A549 (cell line): ENCODE measurements at regions not wholly inside any gene's neighbourhood (a gene's known extent, or its start where the extent isn't known, plus 50 kb on each side); places are given as distances from the start of the nearest gene placed in this dataset.

Experiments used
- ATAC-seq, 2 experiments: fragments of 200-7000 bp in 1 of 2; fragments of >200 bp in 1 of 2; cut with Nextera tagmentation in 1 of 2; cut with Tn5 transposase in 1 of 2; 3 replicates each; pipeline versions ENCODE4 v1.8.0 to v1.9.1; 2018 to 2020; ENCODE audit warnings: mild to moderate bottlenecking in 1 of 2, moderate library complexity in 1 of 2
- CTCF ChIA-PET: fragments of 300-600 bp; sonication (Branson Sonifier 250); formaldehyde crosslinking; extraction: SDS; loops from one replicate; lab custom pipeline; 2021; ENCODE audit warnings: antibody characterized with exemption, inconsistent platforms; lab: Yijun Ruan, JAX
- POLR2A ChIA-PET: fragments of 350-600 bp; formaldehyde crosslinking; extraction: SDS; loops from one replicate; lab custom pipeline; 2021; ENCODE audit warnings: antibody characterized with exemption, inconsistent platforms; lab: Yijun Ruan, JAX
- DNase-seq, 2 experiments: peaks; one replicate each; pipeline versions ENCODE4 v3.0.0 to v3.0.0-alpha.2; 2011 to 2016; ENCODE audit warnings: low read depth in 1 of 2, low spot score in 1 of 2
- FAIRE-seq: peaks from 2 replicates; lab custom pipeline; 2011; peaks lifted over from hg19 to GRCh38; lab: Jason Lieb, UNC
- H3K27ac ChIP-seq, 2 experiments: fragments of >200 bp; sonication (Bioruptor Twin); formaldehyde crosslinking; 3 replicates each; pipeline ENCODE4 v1.5.1; 2016 to 2017
- H3K4me1 ChIP-seq: fragments of >200 bp; sonication (Bioruptor Twin); formaldehyde crosslinking; 3 replicates; pipeline ENCODE4 v1.6.1; 2016
- H3K4me2 ChIP-seq: fragments of >200 bp; sonication (Bioruptor Twin); formaldehyde crosslinking; 3 replicates; pipeline ENCODE4 v1.6.1; 2016
- H3K4me3 ChIP-seq: fragments of >200 bp; sonication (Bioruptor Twin); formaldehyde crosslinking; 3 replicates; pipeline ENCODE4 v1.5.1; 2016
- H3K9me3 ChIP-seq: fragments of >200 bp; sonication (Bioruptor Twin); formaldehyde crosslinking; 3 replicates; pipeline ENCODE4 v1.6.1; 2016
- CBX2 ChIP-seq: fragments of 200-600 bp; sonication (generic); IDR thresholded peaks from 2 replicates; pipeline ENCODE4 v1.6.1; 2016; ENCODE audit warnings: low read depth, mild to moderate bottlenecking, borderline replicate concordance
- CHD4 ChIP-seq: fragments of 200-600 bp; sonication (generic); IDR thresholded peaks from 2 replicates; pipeline ENCODE4 v1.6.1; 2016; ENCODE audit warnings: antibody characterized with exemption, mild to moderate bottlenecking, borderline replicate concordance
- FOSL2 ChIP-seq, 2 experiments: fragments of 450-650 bp in 1 of 2; fragments of >200 bp in 1 of 2; sonication (Bioruptor Twin) in 1 of 2; formaldehyde crosslinking; IDR thresholded peaks; 2 replicates each; pipeline versions ENCODE4 v1.5.0 to v1.6.1; 2016 to 2020; ENCODE audit warnings: mild to moderate bottlenecking in 1 of 2, moderate library complexity in 1 of 2
- FOXS1 ChIP-seq: fragments of 250-450 bp; sonication (Bioruptor Pico); IDR thresholded peaks from 2 replicates; pipeline ENCODE4 v1.5.0; 2020; ENCODE audit warnings: mild to moderate bottlenecking, moderate library complexity
- GATA3 ChIP-seq: IDR thresholded peaks from 2 replicates; pipeline ENCODE4 v1.6.1; 2012; ENCODE audit warnings: borderline replicate concordance
- HOXA7 ChIP-seq: fragments of 250-450 bp; sonication (Bioruptor Pico); IDR thresholded peaks from 2 replicates; pipeline ENCODE4 v1.5.0; 2020; ENCODE audit warnings: mild to moderate bottlenecking, moderate library complexity
- JUN ChIP-seq, 2 experiments: fragments of >200 bp; sonication (Bioruptor Twin); formaldehyde crosslinking; IDR thresholded peaks; 2 replicates in 1 of 2; 3 replicates in 1 of 2; pipeline ENCODE4 v1.6.1; 2016 to 2017
- MAX ChIP-seq: IDR thresholded peaks from 2 replicates; pipeline ENCODE4 v1.6.1; 2012
- NFE2L2 ChIP-seq: fragments of 150-350 bp; conservative IDR thresholded peaks from 2 replicates; pipeline ENCODE4 v1.6.1; 2014; ENCODE audit warnings: low read length
- NPAS2 ChIP-seq: fragments of 250-450 bp; sonication (Bioruptor Pico); IDR thresholded peaks from 2 replicates; pipeline ENCODE4 v1.8.0; 2022; ENCODE audit warnings: mild to moderate bottlenecking, moderate library complexity, borderline replicate concordance
- PHF8 ChIP-seq: fragments of 200-600 bp; sonication (generic); IDR thresholded peaks from 2 replicates; pipeline ENCODE4 v1.6.1; 2016; ENCODE audit warnings: low read depth, mild to moderate bottlenecking, antibody characterized with exemption, moderate library complexity, borderline replicate concordance
- POLR2A ChIP-seq: IDR thresholded peaks from 2 replicates; pipeline ENCODE4 v1.6.1; 2012; ENCODE audit warnings: mild to moderate bottlenecking, low read length
- POLR2AphosphoS2 ChIP-seq: conservative IDR thresholded peaks from 2 replicates; pipeline ENCODE4 v1.6.1; 2012; ENCODE audit warnings: low read length, improper control_type of control experiment, inconsistent platforms
- REST ChIP-seq: fragments of 200-600 bp; sonication (generic); IDR thresholded peaks from 2 replicates; pipeline ENCODE4 v1.6.1; 2016; ENCODE audit warnings: antibody characterized with exemption, mild to moderate bottlenecking, moderate library complexity
- SMC3 ChIP-seq: fragments of >200 bp; sonication (Bioruptor Twin); formaldehyde crosslinking; IDR thresholded peaks from 3 replicates; pipeline ENCODE4 v1.6.1; 2018; ENCODE audit warnings: inconsistent platforms
- SREBF2 ChIP-seq: fragments of 450-650 bp; IDR thresholded peaks from 2 replicates; pipeline ENCODE4 v1.6.1; 2014; ENCODE audit warnings: mild to moderate bottlenecking, moderate library complexity
- ZNF302 ChIP-seq: fragments of 250-450 bp; sonication (Bioruptor Pico); IDR thresholded peaks from 2 replicates; pipeline ENCODE4 v1.9.0; 2021; ENCODE audit warnings: inconsistent platforms, mild to moderate bottlenecking, moderate library complexity
- ZSCAN20 ChIP-seq: fragments of 250-450 bp; sonication (Bioruptor Pico); IDR thresholded peaks from 2 replicates; pipeline ENCODE4 v1.8.0; 2022; ENCODE audit warnings: mild to moderate bottlenecking, moderate library complexity
- WGBS: methylation state at CpG from one replicate; pipeline ENCODE4 v1.1.6; 2017; ENCODE audit errors: missing lambda C conversion rate; 5-methylcytosine and 5-hydroxymethylcytosine counted together
- TF ChIP-seq, protein P1 (sequence below): IDR thresholded peaks from 2 replicates; pipeline ENCODE4 v1.6.1; 2012

- H3K4me1 ChIP-seq: no peaks in the 10 kb centered on the region
- H3K9me3 ChIP-seq: no peaks in the 10 kb centered on the region
- TF ChIP-seq POLR2A: no peak
- no peak for TF ChIP-seq FOSL2 (IDR thresholded peaks at IDR 0.05)
- TF ChIP-seq FOSL2 (CRISPR knock-in tag; IDR thresholded peaks at IDR 0.05): no peak
- no peak for TF ChIP-seq CHD4
- TF ChIP-seq HOXA7 (CRISPR knock-in tag): no peak
- no peak for TF ChIP-seq REST
- no peak for TF ChIP-seq JUN (IDR thresholded peaks at IDR 0.05)
- H3K4me3 ChIP-seq: no peak overlapping the region
- POLR2A ChIA-PET: no interaction called here
- CTCF ChIA-PET: no interaction called here
- no peak overlapping the region for H3K27ac ChIP-seq
- ATAC-seq: no peak
- H3K4me2 ChIP-seq: no peak overlapping the region
- DNase-seq: no peak
- no peak for FAIRE-seq
- 27% methylated on average over 2 of the region's 2 CpGs for WGBS
Measured at GRCh38 chr1:60277269-60277668, 203.7 kb upstream of the C1orf87 start.

DNA sequence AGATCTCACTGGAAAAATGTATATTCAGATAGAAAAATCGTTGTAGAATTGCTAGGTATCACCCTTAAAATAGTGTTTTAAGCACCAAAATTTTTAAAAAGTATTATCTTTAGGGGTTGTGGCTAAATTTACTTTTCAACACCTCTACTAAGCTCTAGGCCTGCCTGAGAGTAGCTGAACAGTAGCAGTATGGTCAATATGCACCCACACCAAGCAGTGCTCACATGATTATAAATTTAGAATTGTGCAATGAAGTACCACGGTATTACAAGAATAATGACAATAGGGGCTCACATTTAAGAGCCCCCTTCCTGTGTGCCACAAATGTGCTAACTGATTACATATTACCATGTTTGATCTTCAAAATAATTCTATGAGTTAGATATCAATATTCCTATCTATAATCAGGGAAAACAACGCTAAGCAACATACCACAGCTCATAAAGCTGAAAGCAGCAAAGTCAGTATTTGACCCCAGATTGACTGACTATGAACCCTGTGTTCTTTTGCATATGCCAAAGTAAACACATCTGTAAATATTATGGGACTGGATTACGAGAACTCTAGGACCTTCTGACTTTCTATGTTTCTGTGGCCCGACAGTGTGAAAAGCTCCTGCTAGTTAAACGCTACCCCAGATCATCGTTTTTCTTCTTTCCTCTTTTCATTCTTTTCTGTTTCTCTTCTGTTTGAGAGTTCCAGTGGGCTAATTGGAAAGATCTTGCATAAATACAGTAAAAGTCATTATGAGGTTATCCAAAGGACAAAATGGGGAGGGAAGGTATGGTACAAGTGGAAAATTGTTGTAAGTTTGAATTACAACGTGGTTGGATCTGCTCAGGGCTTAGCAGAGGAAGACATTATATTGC is 201.1 kb upstream of the C1orf87 start:
- POLR2A ChIA-PET: no interaction called here
- Histone ChIP-seq H3K4me2 (no peak overlapping the region), H3K4me3 (no peak overlapping the region), H3K4me1 (no peaks in the 10 kb centered on the region)
- DNase-seq (no peak), ATAC-seq (no peak)
- TF ChIP-seq ZSCAN20: no peak
- TF ChIP-seq, all 56 proteins: peak for 0
- H3K27ac ChIP-seq: no peak overlapping the region
- CTCF ChIA-PET: no interaction called here
- no peaks in the 10 kb centered on the region for H3K9me3 ChIP-seq
- 33% methylated on average over 8 of the region's 8 CpGs for WGBS
- FAIRE-seq: no peak

DNA sequence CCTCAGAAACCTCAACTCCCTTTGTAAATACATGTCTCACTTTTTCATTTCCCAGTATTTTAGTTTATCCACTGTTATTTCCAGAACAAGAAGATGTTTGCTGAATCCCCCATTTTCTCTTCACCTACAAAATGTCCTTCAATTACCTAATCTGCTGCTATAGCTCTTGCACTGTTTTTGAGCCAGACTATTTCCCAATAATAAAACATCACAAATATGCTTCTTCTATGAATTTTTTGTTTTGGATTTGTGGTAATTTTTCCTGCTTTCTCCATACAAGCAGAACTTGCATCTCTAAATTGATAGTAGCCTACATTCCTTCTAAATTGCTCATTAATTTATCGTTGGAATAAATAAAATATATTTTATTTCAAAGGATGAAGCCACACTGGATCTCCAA is 199.6 kb upstream of the C1orf87 start:
- ChIA-PET CTCF (no interaction called here), POLR2A (no interaction called here)
- TF ChIP-seq FOXS1 (no peak), NPAS2 (no peak), SMC3 (no peak), REST (no peak), GATA3 (no peak), ZSCAN20 (no peak), MAX (no peak), PHF8 (no peak), POLR2AphosphoS2 (no peak), CBX2 (no peak), SREBF2 (no peak), NFE2L2 (no peak), ZNF302 (CRISPR knock-in tag) (no peak)
- TF ChIP-seq, protein P1, sequence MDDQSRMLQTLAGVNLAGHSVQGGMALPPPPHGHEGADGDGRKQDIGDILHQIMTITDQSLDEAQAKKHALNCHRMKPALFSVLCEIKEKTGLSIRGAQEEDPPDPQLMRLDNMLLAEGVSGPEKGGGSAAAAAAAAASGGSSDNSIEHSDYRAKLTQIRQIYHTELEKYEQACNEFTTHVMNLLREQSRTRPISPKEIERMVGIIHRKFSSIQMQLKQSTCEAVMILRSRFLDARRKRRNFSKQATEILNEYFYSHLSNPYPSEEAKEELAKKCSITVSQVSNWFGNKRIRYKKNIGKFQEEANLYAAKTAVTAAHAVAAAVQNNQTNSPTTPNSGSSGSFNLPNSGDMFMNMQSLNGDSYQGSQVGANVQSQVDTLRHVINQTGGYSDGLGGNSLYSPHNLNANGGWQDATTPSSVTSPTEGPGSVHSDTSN: no peak
- Histone ChIP-seq H3K4me1 (no peaks in the 10 kb centered on the region), H3K27ac (no peak overlapping the region), H3K4me2 (no peak overlapping the region), H3K4me3 (no peak overlapping the region), H3K9me3 (no peaks in the 10 kb centered on the region)
- no peak for ATAC-seq
- 4% methylated on average over 1 of the region's 1 CpG for WGBS
- FAIRE-seq: no peak
- DNase-seq: no peak
